Neural progenitor cell (in vitro differentiated cells): ENCODE measurements at regions not wholly inside any gene's neighbourhood (a gene's known extent, or its start where the extent isn't known, plus 50 kb on each side); places are given as distances from the start of the nearest gene placed in this dataset.
A peak's percentile ranks its signal among the peaks of the same experiment; 100 is the strongest.
"Not testable (repeated sequence)": the region's sequence is repeated elsewhere in the genome, so short reads cannot be mapped to it uniquely, and the experiment has no call there.

Source experiments
- DNase-seq: peaks from one replicate; pipeline ENCODE4 v3.0.0-alpha.2; 2016; ENCODE audit warnings: low spot score
- H2AFZ ChIP-seq: fragments of 200-600 bp; sonication (generic); replicated peaks from 2 replicates; pipeline ENCODE4 v1.6.1; 2016; ENCODE audit warnings: antibody characterized with exemption
- H3F3A ChIP-seq: fragments of 200-600 bp; sonication (generic); 2 replicates; pipeline ENCODE4 v1.6.1; 2016; ENCODE audit warnings: antibody characterized with exemption, low read depth
- H3K27ac ChIP-seq: fragments of 200-600 bp; sonication (generic); 2 replicates; pipeline ENCODE4 v1.5.1; 2016; ENCODE audit warnings: mild to moderate bottlenecking
- H3K27me3 ChIP-seq: fragments of 200-600 bp; sonication (generic); 2 replicates; pipeline ENCODE4 v1.6.1; 2016; ENCODE audit warnings: mild to moderate bottlenecking, moderate library complexity
- H3K36me3 ChIP-seq: fragments of 200-600 bp; sonication (generic); 2 replicates; pipeline ENCODE4 v1.5.1; 2016
- H3K4me1 ChIP-seq: fragments of 200-600 bp; sonication (generic); 2 replicates; pipeline ENCODE4 v1.6.1; 2016; ENCODE audit warnings: mixed run types
- H3K4me2 ChIP-seq: fragments of 200-600 bp; sonication (generic); 2 replicates; pipeline ENCODE4 v1.6.1; 2016
- H3K4me3 ChIP-seq: fragments of 200-600 bp; sonication (generic); 2 replicates; pipeline ENCODE4 v1.5.1; 2016
- H3K79me2 ChIP-seq: fragments of 200-600 bp; sonication (generic); 2 replicates; pipeline ENCODE4 v1.6.1; 2016; ENCODE audit warnings: low read depth
- H3K9ac ChIP-seq: fragments of 200-600 bp; sonication (generic); 2 replicates; pipeline ENCODE4 v1.6.1; 2016
- H3K9me3 ChIP-seq: fragments of 200-600 bp; sonication (generic); 2 replicates; pipeline ENCODE4 v1.5.1; 2016; ENCODE audit warnings: low read depth
- H4K20me1 ChIP-seq: fragments of 200-600 bp; sonication (generic); 2 replicates; pipeline ENCODE4 v1.6.1; 2016; ENCODE audit warnings: low read depth
- H3K27ac Mint-ChIP-seq: 3 replicates; pipeline ENCODE4 v1.8.0; 2021; ENCODE audit warnings: mixed read lengths
- H3K27me3 Mint-ChIP-seq: 2 replicates; pipeline ENCODE4 v1.8.0; 2022; ENCODE audit warnings: low read depth, mild to moderate bottlenecking, inconsistent platforms, moderate library complexity, mixed read lengths; ENCODE audit not compliant: insufficient read depth
- H3K36me3 Mint-ChIP-seq: 3 replicates; pipeline ENCODE4 v1.8.0; 2021; ENCODE audit warnings: mixed read lengths
- H3K4me1 Mint-ChIP-seq: 3 replicates; pipeline ENCODE4 v1.8.0; 2021; ENCODE audit warnings: mixed read lengths
- H3K4me3 Mint-ChIP-seq: 3 replicates; pipeline ENCODE4 v1.8.0; 2021; ENCODE audit warnings: mild to moderate bottlenecking, moderate library complexity, mixed read lengths
- H3K9me3 Mint-ChIP-seq: 3 replicates; pipeline ENCODE4 v1.8.0; 2020; ENCODE audit warnings: mixed read lengths
- CTCF ChIP-seq: fragments of 200-600 bp; sonication (generic); IDR thresholded peaks from 2 replicates; pipeline ENCODE4 v1.5.1; 2017; ENCODE audit warnings: antibody characterized with exemption, mild to moderate bottlenecking
- EZH2 ChIP-seq: fragments of 200-600 bp; sonication (generic); IDR thresholded peaks from 2 replicates; pipeline ENCODE4 v1.6.1; 2017; ENCODE audit warnings: antibody characterized with exemption, mild to moderate bottlenecking, moderate library complexity
- EZH2phosphoT487 ChIP-seq: fragments of 200-600 bp; sonication (generic); IDR thresholded peaks from 2 replicates; pipeline ENCODE4 v1.6.1; 2017; ENCODE audit warnings: antibody characterized with exemption

GRCh38 chr13:80161219-80161618, 179.7 kb downstream of the SPRY2 start:
- H3K9me3 ChIP-seq = no peaks in the 10 kb centered on the region
- no peak for TF ChIP-seq EZH2
- no peak for TF ChIP-seq CTCF
- no peak for TF ChIP-seq EZH2phosphoT487
- no peak overlapping the region for H3K4me2 ChIP-seq
- Mint-ChIP-seq H3K4me3 (no peak overlapping the region), H3K36me3 (peaks cover 7% of the 10 kb centered on the region), H3K9me3 (peaks cover 11% of the 10 kb centered on the region), H3K27me3 (peaks cover 8% of the 10 kb centered on the region), H3K27ac (no peak overlapping the region), H3K4me1 (peaks cover 2% of the 10 kb centered on the region)
- H3K36me3 ChIP-seq = no peaks in the 10 kb centered on the region
- H3K4me1 ChIP-seq = no peaks in the 10 kb centered on the region
- no peak for DNase-seq
- H3F3A ChIP-seq = no peaks in the 10 kb centered on the region
- H3K79me2 ChIP-seq = no peaks in the 10 kb centered on the region
- H2AFZ ChIP-seq = peak overlapping the region; percentile 72
- no peak overlapping the region for H3K9ac ChIP-seq
- H3K27ac ChIP-seq = no peak overlapping the region
- no peaks in the 10 kb centered on the region for H4K20me1 ChIP-seq
- no peaks in the 10 kb centered on the region for H3K27me3 ChIP-seq
- no peak overlapping the region for H3K4me3 ChIP-seq

GRCh38 chr13:80160110-80160509, 180.8 kb downstream of the SPRY2 start:
- H3K36me3 ChIP-seq = no peaks in the 10 kb centered on the region
- no peaks in the 10 kb centered on the region for H4K20me1 ChIP-seq
- no peak for DNase-seq
- Mint-ChIP-seq H3K9me3 (peaks cover 9% of the 10 kb centered on the region), H3K4me3 (no peak overlapping the region), H3K36me3 (peaks cover 7% of the 10 kb centered on the region), H3K4me1 (peaks cover 2% of the 10 kb centered on the region), H3K27me3 (peaks cover 8% of the 10 kb centered on the region), H3K27ac (no peak overlapping the region)
- no peak overlapping the region for H3K9ac ChIP-seq
- H2AFZ ChIP-seq = no peak overlapping the region
- H3F3A ChIP-seq = no peaks in the 10 kb centered on the region
- no peaks in the 10 kb centered on the region for H3K4me1 ChIP-seq
- no peak overlapping the region for H3K4me2 ChIP-seq
- H3K27ac ChIP-seq = no peak overlapping the region
- H3K4me3 ChIP-seq = no peak overlapping the region
- no peaks in the 10 kb centered on the region for H3K27me3 ChIP-seq
- no peaks in the 10 kb centered on the region for H3K79me2 ChIP-seq
- no peaks in the 10 kb centered on the region for H3K9me3 ChIP-seq
- TF ChIP-seq EZH2phosphoT487 (no peak), CTCF (no peak), EZH2 (no peak)

GRCh38 chr13:80157261-80157932, 183.5 kb downstream of the SPRY2 start:
- no peak for DNase-seq
- no peak overlapping the region for H3K27ac ChIP-seq
- Mint-ChIP-seq H3K4me1 (peaks cover 2% of the 10 kb centered on the region), H3K4me3 (no peak overlapping the region), H3K9me3 (peaks cover 6% of the 10 kb centered on the region), H3K27me3 (peaks cover 6% of the 10 kb centered on the region), H3K27ac (no peak overlapping the region), H3K36me3 (peaks cover 3% of the 10 kb centered on the region)
- H3K9ac ChIP-seq = no peak overlapping the region
- no peaks in the 10 kb centered on the region for H3F3A ChIP-seq
- no peaks in the 10 kb centered on the region for H3K9me3 ChIP-seq
- H3K4me2 ChIP-seq = no peak overlapping the region
- no peak for TF ChIP-seq CTCF
- no peak for TF ChIP-seq EZH2phosphoT487
- TF ChIP-seq EZH2 = no peak
- H3K79me2 ChIP-seq = no peaks in the 10 kb centered on the region
- no peaks in the 10 kb centered on the region for H3K27me3 ChIP-seq
- no peaks in the 10 kb centered on the region for H3K4me1 ChIP-seq
- no peak overlapping the region for H2AFZ ChIP-seq
- H3K36me3 ChIP-seq = no peaks in the 10 kb centered on the region
- H3K4me3 ChIP-seq = no peak overlapping the region
- no peaks in the 10 kb centered on the region for H4K20me1 ChIP-seq

- not testable (repeated sequence) for H3F3A ChIP-seq, H3K36me3 ChIP-seq, H3K9me3 ChIP-seq, H4K20me1 ChIP-seq, H3K9ac ChIP-seq, H3K79me2 ChIP-seq, H3K27ac Mint-ChIP-seq, H3K4me1 Mint-ChIP-seq, H2AFZ ChIP-seq, H3K27ac ChIP-seq, H3K27me3 Mint-ChIP-seq, H3K4me1 ChIP-seq, H3K4me2 ChIP-seq, DNase-seq, H3K27me3 ChIP-seq, H3K4me3 Mint-ChIP-seq, H3K4me3 ChIP-seq
- Mint-ChIP-seq H3K9me3 (peaks cover 20% of the 10 kb centered on the region), H3K36me3 (peaks cover 11% of the 10 kb centered on the region)
These were observed 188.8 kb downstream of the SPRY2 start for GRCh38 chr13:80152142-80152541.
